Choroid plexus epithelial cell (primary cell): ENCODE measurements at regions not wholly inside any gene's neighbourhood (a gene's known extent, or its start where the extent isn't known, plus 50 kb on each side); places are given as distances from the start of the nearest gene placed in this dataset.

Experiments used
- DNase-seq: peaks from one replicate; pipeline ENCODE4 v3.0.0-alpha.2; 2010; ENCODE audit warnings: low read depth
- H3K4me3 ChIP-seq: 2 replicates; pipeline ENCODE4 v1.5.1; 2011; ENCODE audit warnings: low read depth, mild to moderate bottlenecking, control low read depth, low read length, moderate library complexity
- CTCF ChIP-seq: conservative IDR thresholded peaks from 2 replicates; pipeline ENCODE4 v1.5.1; 2011; ENCODE audit warnings: low read depth, mild to moderate bottlenecking, control low read depth, inconsistent platforms, low read length, moderate library complexity

DNA sequence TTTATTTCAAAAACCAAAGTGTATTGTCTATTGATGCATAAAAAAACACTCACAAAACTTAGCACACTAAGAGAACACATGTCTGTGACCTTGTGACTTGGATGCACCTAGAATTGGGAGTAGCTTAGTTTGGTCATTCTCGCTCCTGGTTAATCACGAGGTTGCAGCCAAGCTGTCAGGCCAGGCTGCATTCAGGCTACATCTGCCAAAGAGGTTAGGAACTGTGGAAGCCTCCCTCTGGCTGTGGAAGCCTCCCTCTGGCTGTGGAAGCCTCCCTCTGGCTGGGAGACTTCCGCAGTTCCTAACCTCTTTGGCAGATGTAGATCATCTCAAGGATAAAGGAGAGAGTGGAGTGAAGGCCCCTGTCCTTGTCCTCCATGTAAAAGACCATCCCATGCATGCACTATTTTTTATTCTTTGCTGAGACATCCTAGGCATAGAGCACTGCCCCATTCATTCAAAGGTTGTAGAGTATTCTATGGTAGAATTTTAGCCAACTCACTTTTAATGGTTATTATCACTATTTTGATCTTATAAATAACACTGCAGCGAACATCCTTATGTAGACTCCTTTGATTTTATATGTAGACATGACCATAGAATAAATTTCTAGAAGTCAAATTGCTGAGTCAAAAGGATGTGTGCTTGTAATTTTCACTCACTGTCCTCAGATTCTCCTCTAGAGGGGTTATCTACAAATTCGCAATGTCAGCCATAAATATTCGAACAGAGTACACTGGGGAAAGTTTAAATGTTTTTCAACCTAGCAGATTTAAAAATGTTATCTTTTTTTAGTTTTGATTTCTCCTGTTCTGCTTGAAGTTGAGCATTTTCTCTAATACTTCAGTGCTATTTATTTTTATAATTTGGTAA is 63.0 kb upstream of the IGLL5 start:
- DNase-seq = no peak
- no peak for TF ChIP-seq CTCF
- H3K4me3 ChIP-seq = no peak overlapping the region

GRCh38 chr22:22825213-22825593 is 62.4 kb upstream of the IGLL5 start:
- DNase-seq = no peak
- no peak for TF ChIP-seq CTCF
- H3K4me3 ChIP-seq = no peak overlapping the region

DNA sequence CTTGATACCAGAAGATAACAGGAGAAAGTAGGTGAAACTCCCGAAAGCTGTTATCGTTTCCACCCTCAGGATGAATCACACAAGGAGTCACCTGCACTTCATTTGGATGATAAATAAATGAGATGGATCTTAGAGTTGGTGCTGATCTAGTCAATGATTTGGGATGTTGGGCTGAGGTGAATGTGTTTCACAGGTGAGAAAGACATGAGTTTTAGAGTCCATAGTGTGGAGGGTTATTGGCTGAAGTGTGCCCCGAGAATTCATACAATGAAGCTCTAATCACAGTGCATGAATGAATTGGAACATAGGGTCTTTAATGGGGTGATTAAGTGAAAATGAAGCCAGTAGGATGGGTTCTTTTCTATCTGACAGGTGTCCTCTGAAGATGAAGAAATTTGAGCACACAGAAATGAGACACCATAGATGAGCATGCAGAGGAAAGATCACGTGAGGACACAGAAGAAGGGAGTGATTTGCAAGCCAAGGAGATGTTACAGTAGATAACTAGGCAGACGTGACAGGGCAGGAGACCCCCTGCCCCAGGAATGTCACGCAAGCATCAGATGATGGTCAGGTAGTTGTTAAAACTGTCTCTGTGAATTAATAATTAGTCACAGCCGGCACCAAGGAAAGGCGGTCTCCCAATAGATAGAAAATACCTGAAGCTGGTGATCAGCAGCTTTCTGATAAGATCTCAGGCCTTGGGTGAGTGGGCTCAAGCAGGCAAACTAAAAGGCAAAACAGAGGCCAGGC is 60.3 kb upstream of the IGLL5 start:
- no peak overlapping the region for H3K4me3 ChIP-seq
- TF ChIP-seq CTCF = no peak
- DNase-seq = no peak

DNA sequence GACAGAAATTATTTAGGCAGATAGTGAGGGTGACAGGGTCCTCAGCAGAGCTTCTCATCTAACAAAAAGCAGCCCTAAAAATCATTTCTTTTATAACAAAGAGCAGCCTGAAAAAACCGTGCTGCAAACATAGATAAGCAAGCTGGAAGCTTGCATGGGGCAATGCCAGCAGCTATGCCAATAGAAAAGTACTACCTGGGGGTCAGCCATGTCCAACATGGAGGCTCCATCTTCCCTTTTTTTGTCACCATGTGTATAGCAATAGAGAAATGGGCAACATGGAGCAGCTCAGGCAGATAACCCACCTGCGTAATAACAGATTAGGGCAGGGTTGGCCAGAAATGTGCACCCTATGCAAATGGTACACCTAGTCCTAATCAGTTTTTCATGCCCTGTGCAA is 57.4 kb upstream of the IGLL5 start:
- TF ChIP-seq CTCF = no peak
- no peak overlapping the region for H3K4me3 ChIP-seq
- no peak for DNase-seq

DNA sequence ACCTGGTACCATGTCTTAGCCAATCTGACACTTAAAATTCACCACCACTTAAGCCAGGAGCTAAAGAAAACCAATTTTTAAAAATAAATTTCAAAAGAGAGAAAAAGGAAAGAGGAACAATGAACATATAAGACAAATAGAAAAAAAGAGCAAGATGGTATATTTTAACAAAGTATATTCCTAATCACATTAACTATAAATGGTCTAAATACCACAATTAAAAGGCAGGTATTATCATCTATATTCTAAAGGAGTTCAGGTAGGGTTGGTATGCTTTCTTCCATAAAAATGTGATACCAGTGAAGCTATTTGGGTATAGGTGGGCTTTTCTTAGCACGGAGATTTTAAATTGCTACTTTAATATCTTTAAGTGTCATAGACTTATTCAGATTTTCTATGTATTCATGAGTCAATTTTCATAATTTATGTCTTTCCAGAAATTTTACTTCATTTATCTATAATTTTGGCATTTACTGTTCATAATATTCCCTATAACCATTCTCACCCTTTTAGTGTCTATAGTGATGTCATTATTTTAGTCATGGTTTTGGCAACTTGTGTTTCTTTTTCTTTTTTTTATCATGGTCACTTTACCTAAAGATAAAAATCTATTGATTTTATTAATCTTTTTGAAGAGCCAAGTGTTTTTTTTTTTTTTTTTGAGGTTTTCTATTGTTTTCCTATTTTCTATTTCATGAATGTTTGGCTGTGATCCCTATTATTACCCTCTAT is 56.5 kb upstream of the IGLL5 start:
- DNase-seq = no peak
- TF ChIP-seq CTCF = no peak
- H3K4me3 ChIP-seq = no peak overlapping the region

GRCh38 chr22:22833059-22833458 is 54.6 kb upstream of the IGLL5 start:
- TF ChIP-seq CTCF = no peak
- DNase-seq = no peak
- H3K4me3 ChIP-seq = no peak overlapping the region
